ENCODE measurements at regions not wholly inside any gene's neighbourhood (a gene's known extent, or its start where the extent isn't known, plus 50 kb on each side); places are given as distances from the start of the nearest gene placed in this dataset.

- TF ChIP-seq POLR2AphosphoS5 (IDR thresholded peaks at IDR 0.05): no peak
- TF ChIP-seq POLR2A (IDR thresholded peaks at IDR 0.05): no peak
Observed at GRCh38 chr2:172193331-172194089, 90.8 kb upstream of the DLX2 start.

All from spleen (tissue), 3 donors.